ENCODE measurements at regions not wholly inside any gene's neighbourhood (a gene's known extent, or its start where the extent isn't known, plus 50 kb on each side); places are given as distances from the start of the nearest gene placed in this dataset.

GRCh38 chr6:119891206-119891605 is 541.6 kb upstream of the MAN1A1 start (continued):
- TF ChIP-seq CHD7 (IDR thresholded peaks at IDR 0.05; ENCODE audit: insufficient replicate concordance, low read length) (no peak), USF2 (IDR thresholded peaks at IDR 0.05; ENCODE audit: low read length) (no peak), SUZ12 (IDR thresholded peaks at IDR 0.05; ENCODE audit: low read length) (no peak), TCF12 (IDR thresholded peaks at IDR 0.05; ENCODE audit: low read depth, low read length) (no peak), SP4 (IDR thresholded peaks at IDR 0.05; ENCODE audit: low read length) (no peak), NRF1 (IDR thresholded peaks at IDR 0.05; ENCODE audit: low read depth, low read length) (no peak), YY1 (IDR thresholded peaks at IDR 0.05; ENCODE audit: low read depth, low read length) (no peak), PHF8 (conservative IDR thresholded peaks at IDR 0.05; ENCODE audit: low read depth, low read length) (no peak), POLR2AphosphoS5 (IDR thresholded peaks at IDR 0.05; ENCODE audit: low read depth, low read length) (no peak), RBBP5 (IDR thresholded peaks at IDR 0.05; ENCODE audit: borderline replicate concordance, low read depth, low read length) (no peak), GTF2F1 (IDR thresholded peaks at IDR 0.05; ENCODE audit: borderline replicate concordance, low read depth, low read length) (no peak)
